Endodermal cell (in vitro differentiated cells): ENCODE measurements at regions not wholly inside any gene's neighbourhood (a gene's known extent, or its start where the extent isn't known, plus 50 kb on each side); places are given as distances from the start of the nearest gene placed in this dataset.

Experiments
- DNase-seq: peaks from one replicate; pipeline ENCODE4 v3.0.0-alpha.2; 2017
- H3K27ac ChIP-seq: 2 replicates; pipeline ENCODE4 v1.5.1; 2013; ENCODE audit warnings: mild to moderate bottlenecking, low read depth, low read length, moderate library complexity
- H3K27me3 ChIP-seq: 2 replicates; pipeline ENCODE4 v1.6.1; 2013; ENCODE audit warnings: mild to moderate bottlenecking, low read length, moderate library complexity; ENCODE audit not compliant: insufficient read depth, control insufficient read depth, poor library complexity, severe bottlenecking
- H3K36me3 ChIP-seq: 2 replicates; pipeline ENCODE4 v1.7.0; 2013; ENCODE audit warnings: mild to moderate bottlenecking, low read length, moderate library complexity; ENCODE audit not compliant: control insufficient read depth, insufficient read depth
- H3K4me1 ChIP-seq: one replicate; pipeline ENCODE4 v1.7.0; 2013; ENCODE audit warnings: low read length; ENCODE audit not compliant: control insufficient read depth, insufficient read depth
- H3K4me3 ChIP-seq: 2 replicates; pipeline ENCODE4 v1.5.1; 2013; ENCODE audit warnings: mild to moderate bottlenecking, low read length, moderate library complexity
- H3K9ac ChIP-seq: 2 replicates; pipeline ENCODE4 v1.6.1; 2013; ENCODE audit warnings: mild to moderate bottlenecking, low read length, moderate library complexity; ENCODE audit not compliant: poor library complexity, severe bottlenecking; ENCODE audit errors: extremely low read depth
- H3K9me3 ChIP-seq: 2 replicates; pipeline ENCODE4 v1.6.1; 2013; ENCODE audit warnings: mild to moderate bottlenecking, low read length, moderate library complexity; ENCODE audit not compliant: control insufficient read depth
- H3K27ac Mint-ChIP-seq: 2 replicates; pipeline ENCODE4 v1.8.0; 2020; ENCODE audit warnings: mixed read lengths
- H3K27me3 Mint-ChIP-seq: 2 replicates; pipeline ENCODE4 v1.8.0; 2021; ENCODE audit warnings: mild to moderate bottlenecking, mixed read lengths; ENCODE audit not compliant: insufficient read depth
- H3K36me3 Mint-ChIP-seq: 2 replicates; pipeline ENCODE4 v1.8.0; 2020; ENCODE audit warnings: low read depth, mixed read lengths
- H3K4me1 Mint-ChIP-seq: 2 replicates; pipeline ENCODE4 v1.8.0; 2020; ENCODE audit warnings: mixed read lengths
- H3K4me3 Mint-ChIP-seq: 2 replicates; pipeline ENCODE4 v1.8.0; 2020; ENCODE audit warnings: mild to moderate bottlenecking, moderate library complexity, mixed read lengths
- H3K9me3 Mint-ChIP-seq: 2 replicates; pipeline ENCODE4 v1.8.0; 2020; ENCODE audit warnings: mild to moderate bottlenecking, mixed read lengths
- CTCF ChIP-seq: fragments of 200-600 bp; sonication (generic); conservative IDR thresholded peaks from 2 replicates; pipeline ENCODE4 v1.5.0; 2021; ENCODE audit warnings: antibody characterized with exemption, mild to moderate bottlenecking
- WGBS, 2 experiments: methylation state at CpG; one replicate each; pipeline versions ENCODE4 v1.1.5 to v1.1.7; 2013; ENCODE audit warnings: missing lambda C conversion rate in 2 of 2, mixed read lengths in 1 of 2; ENCODE audit not compliant: insufficient coverage in 1 of 2, insufficient read length in 1 of 2; 5-methylcytosine and 5-hydroxymethylcytosine counted together

- WGBS, 2 experiments: 93% methylated on average over 2 of the region's 2 CpGs
- Histone ChIP-seq H3K9me3 (peaks cover 7% of the 10 kb centered on the region), H3K9ac (no peak overlapping the region), H3K4me3 (no peak overlapping the region), H3K27ac (no peak overlapping the region), H3K4me1 (no peaks in the 10 kb centered on the region), H3K27me3 (no peaks in the 10 kb centered on the region), H3K36me3 (no peaks in the 10 kb centered on the region)
- DNase-seq: no peak
- Mint-ChIP-seq H3K9me3 (peaks cover 8% of the 10 kb centered on the region), H3K4me3 (no peak overlapping the region), H3K4me1 (peaks cover 6% of the 10 kb centered on the region), H3K36me3 (peaks cover 2% of the 10 kb centered on the region), H3K27me3 (peaks cover 11% of the 10 kb centered on the region), H3K27ac (no peak overlapping the region)
- no peak for TF ChIP-seq CTCF
Measured at GRCh38 chr9:38259056-38259455, 133.4 kb upstream of the ALDH1B1 start.

GRCh38 chr9:38257626-38258215, 134.8 kb upstream of the ALDH1B1 start:
- peaks cover 3% of the 10 kb centered on the region for H3K4me1 Mint-ChIP-seq
- H3K9ac ChIP-seq: no peak overlapping the region
- H3K4me3 Mint-ChIP-seq: no peak overlapping the region
- H3K27me3 ChIP-seq: no peaks in the 10 kb centered on the region
- peaks cover 8% of the 10 kb centered on the region for H3K9me3 Mint-ChIP-seq
- H3K27me3 Mint-ChIP-seq: peaks cover 11% of the 10 kb centered on the region
- TF ChIP-seq CTCF: no peak
- no peaks in the 10 kb centered on the region for H3K36me3 ChIP-seq
- peaks cover 6% of the 10 kb centered on the region for H3K9me3 ChIP-seq
- H3K4me1 ChIP-seq: no peaks in the 10 kb centered on the region
- H3K27ac Mint-ChIP-seq: no peak overlapping the region
- no peak for DNase-seq
- no peak overlapping the region for H3K4me3 ChIP-seq
- WGBS, 2 experiments: 88 to 91% methylated on average over 6 of the region's 6 CpGs
- H3K36me3 Mint-ChIP-seq: peaks cover 2% of the 10 kb centered on the region
- no peak overlapping the region for H3K27ac ChIP-seq

- Histone ChIP-seq H3K4me1 (no peaks in the 10 kb centered on the region), H3K4me3 (no peak overlapping the region), H3K9ac (no peak overlapping the region), H3K9me3 (peaks cover 6% of the 10 kb centered on the region), H3K27ac (no peak overlapping the region), H3K36me3 (no peaks in the 10 kb centered on the region), H3K27me3 (no peaks in the 10 kb centered on the region)
- Mint-ChIP-seq H3K27ac (no peak overlapping the region), H3K4me1 (peaks cover 10% of the 10 kb centered on the region), H3K36me3 (peaks cover 2% of the 10 kb centered on the region), H3K27me3 (peaks cover 11% of the 10 kb centered on the region), H3K9me3 (peaks cover 8% of the 10 kb centered on the region), H3K4me3 (no peak overlapping the region)
- no peak for TF ChIP-seq CTCF
- WGBS, 2 experiments: 88 to 94% methylated on average over 2 of the region's 2 CpGs
- DNase-seq: no peak
Measured at GRCh38 chr9:38256461-38256860, 136.0 kb upstream of the ALDH1B1 start.
